HG02884 (cell line): ENCODE measurements at regions not wholly inside any gene's neighbourhood (a gene's known extent, or its start where the extent isn't known, plus 50 kb on each side); places are given as distances from the start of the nearest gene placed in this dataset.
"Not testable (repeated sequence)": the region's sequence is repeated elsewhere in the genome, so short reads cannot be mapped to it uniquely, and the experiment has no call there.

Experiments
- ATAC-seq: cut with Tn5 transposase; IDR thresholded peaks from one replicate; pipeline ENCODE4 v1.9.1; 2021; ENCODE audit warnings: mild to moderate bottlenecking, moderate library complexity; ENCODE audit not compliant: unreplicated experiment

GRCh38 chr14:53247596-53248370 lies 94.7 kb upstream of the DDHD1 start:
- no peak for ATAC-seq

GRCh38 chr14:53242898-53243297 lies 89.8 kb upstream of the DDHD1 start:
- not testable (repeated sequence) for ATAC-seq

- ATAC-seq, result no peak
Measured at GRCh38 chr14:53237488-53237887, 84.4 kb upstream of the DDHD1 start.

GRCh38 chr14:53236708-53237107 lies 83.6 kb upstream of the DDHD1 start:
- no peak for ATAC-seq

- ATAC-seq, result no peak
Measured at GRCh38 chr14:53231171-53231570, 78.0 kb upstream of the DDHD1 start.

- no peak for ATAC-seq
Measured at GRCh38 chr14:53228966-53229365, 75.8 kb upstream of the DDHD1 start.

GRCh38 chr14:53227154-53227718 lies 74.1 kb upstream of the DDHD1 start:
- ATAC-seq, result no peak

GRCh38 chr14:53226553-53226952 lies 73.4 kb upstream of the DDHD1 start:
- ATAC-seq, result no peak

- no peak for ATAC-seq
Measured at GRCh38 chr14:53220914-53221313, 67.8 kb upstream of the DDHD1 start.

GRCh38 chr14:53218161-53218560 lies 65.0 kb upstream of the DDHD1 start:
- ATAC-seq, result no peak

GRCh38 chr14:53217316-53217994 lies 64.3 kb upstream of the DDHD1 start:
- ATAC-seq, result peak; percentile 98

- ATAC-seq, result not testable (repeated sequence)
Measured at GRCh38 chr14:53216955-53217315, 63.8 kb upstream of the DDHD1 start.

- ATAC-seq, result not testable (repeated sequence)
Measured at GRCh38 chr14:53216478-53216877, 63.4 kb upstream of the DDHD1 start.

- ATAC-seq, result no peak
Measured at GRCh38 chr14:53215101-53215500, 62.0 kb upstream of the DDHD1 start.

- no peak for ATAC-seq
Measured at GRCh38 chr14:53214384-53214783, 61.3 kb upstream of the DDHD1 start.

- ATAC-seq, result no peak
Measured at GRCh38 chr14:53213761-53214160, 60.6 kb upstream of the DDHD1 start.

- ATAC-seq, result no peak
Measured at GRCh38 chr14:53209370-53209769, 56.2 kb upstream of the DDHD1 start.
